ENCODE measurements at regions not wholly inside any gene's neighbourhood (a gene's known extent, or its start where the extent isn't known, plus 50 kb on each side); places are given as distances from the start of the nearest gene placed in this dataset.

GRCh38 chr13:76168661-76169060 is 532.5 kb downstream of the LMO7 start:
- DNase-seq (ENCODE audit: low read depth) = no peak
- TF ChIP-seq CTCF (IDR thresholded peaks at IDR 0.05; ENCODE audit: insufficient read depth, low read depth, low read length, missing control alignments) = no peak
- no peak overlapping the region for H3K4me3 ChIP-seq (ENCODE audit: low read depth, low read length)

DNA sequence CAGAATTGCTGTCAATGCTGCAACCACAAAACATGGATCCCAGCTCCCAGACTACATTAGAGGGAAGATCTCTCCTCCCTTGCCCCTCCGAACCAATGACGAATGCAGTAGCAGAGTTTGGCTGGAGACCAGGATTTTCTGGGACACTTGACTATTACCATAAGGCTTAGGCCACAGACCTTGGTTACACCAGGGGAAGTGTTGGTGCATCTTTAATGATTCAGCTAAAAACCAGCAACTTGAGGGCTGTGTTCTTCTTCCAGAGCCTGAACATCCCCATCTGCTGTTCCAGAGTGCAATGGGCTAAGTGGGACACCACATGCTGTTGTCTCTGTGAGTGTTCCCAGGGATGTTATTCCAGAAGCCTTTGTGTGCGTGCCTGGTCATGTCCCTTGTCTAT is 528.2 kb downstream of the LMO7 start:
- no peak for TF ChIP-seq CTCF (IDR thresholded peaks at IDR 0.05; ENCODE audit: insufficient read depth, low read depth, low read length, missing control alignments)
- no peak for DNase-seq (ENCODE audit: low read depth)
- no peak overlapping the region for H3K4me3 ChIP-seq (ENCODE audit: low read depth, low read length)

- no peak overlapping the region for H3K4me3 ChIP-seq (ENCODE audit: low read depth, low read length)
- TF ChIP-seq CTCF (IDR thresholded peaks at IDR 0.05; ENCODE audit: insufficient read depth, low read depth, low read length, missing control alignments) = no peak
- DNase-seq (ENCODE audit: low read depth) = no peak
Observed at GRCh38 chr13:76163761-76164160, 527.6 kb downstream of the LMO7 start.

DNA sequence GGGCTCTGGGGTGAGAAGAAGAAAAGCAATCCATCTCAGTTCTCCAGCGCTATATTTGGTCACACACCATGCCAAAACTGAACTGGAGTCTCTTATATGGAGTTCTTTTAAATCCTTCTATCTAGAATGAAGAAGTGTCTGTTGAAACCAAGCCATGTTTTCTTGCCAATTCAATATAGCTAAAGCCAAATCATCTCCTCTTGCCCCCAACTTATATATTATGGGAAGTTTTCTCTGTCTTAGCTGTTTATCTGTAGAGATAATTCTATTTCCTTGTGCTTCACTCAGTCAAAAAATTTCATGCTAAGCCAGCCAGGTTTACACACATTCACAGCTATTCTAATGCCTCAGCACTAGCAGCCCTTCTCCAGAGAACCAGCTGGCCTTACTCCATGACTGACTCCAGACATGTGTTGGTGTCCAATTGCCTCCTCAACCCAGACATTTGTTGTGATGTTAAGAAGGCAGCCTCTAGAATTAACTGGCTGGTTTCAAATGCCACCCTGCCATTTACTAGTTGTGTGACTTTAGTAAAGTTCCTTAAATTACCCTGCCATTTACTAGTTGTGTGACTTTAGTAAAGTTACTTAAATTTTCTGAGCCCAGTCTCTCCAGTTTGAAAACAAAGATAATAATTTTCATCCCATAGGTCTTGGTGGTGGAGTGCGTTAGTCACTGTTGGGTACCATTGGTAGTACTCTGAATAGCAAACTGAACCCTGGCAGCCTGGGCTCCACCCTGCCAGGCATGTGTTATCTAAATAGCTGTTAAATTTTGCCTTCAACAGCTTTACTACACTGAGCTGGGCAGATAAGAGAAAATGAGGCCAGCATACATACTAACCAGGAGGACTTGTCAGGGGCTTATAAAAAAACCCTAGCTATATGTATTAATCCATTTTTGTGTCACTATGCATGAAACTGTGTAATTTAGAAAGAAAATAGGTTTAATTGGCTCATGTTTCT is 525.1 kb downstream of the LMO7 start:
- H3K4me3 ChIP-seq (ENCODE audit: low read depth, low read length) = no peak overlapping the region
- DNase-seq (ENCODE audit: low read depth) = no peak
- no peak for TF ChIP-seq CTCF (IDR thresholded peaks at IDR 0.05; ENCODE audit: insufficient read depth, low read depth, low read length, missing control alignments)

GRCh38 chr13:76160506-76160905 is 524.4 kb downstream of the LMO7 start:
- no peak for TF ChIP-seq CTCF (IDR thresholded peaks at IDR 0.05; ENCODE audit: insufficient read depth, low read depth, low read length, missing control alignments)
- H3K4me3 ChIP-seq (ENCODE audit: low read depth, low read length) = no peak overlapping the region
- DNase-seq (ENCODE audit: low read depth) = no peak

DNA sequence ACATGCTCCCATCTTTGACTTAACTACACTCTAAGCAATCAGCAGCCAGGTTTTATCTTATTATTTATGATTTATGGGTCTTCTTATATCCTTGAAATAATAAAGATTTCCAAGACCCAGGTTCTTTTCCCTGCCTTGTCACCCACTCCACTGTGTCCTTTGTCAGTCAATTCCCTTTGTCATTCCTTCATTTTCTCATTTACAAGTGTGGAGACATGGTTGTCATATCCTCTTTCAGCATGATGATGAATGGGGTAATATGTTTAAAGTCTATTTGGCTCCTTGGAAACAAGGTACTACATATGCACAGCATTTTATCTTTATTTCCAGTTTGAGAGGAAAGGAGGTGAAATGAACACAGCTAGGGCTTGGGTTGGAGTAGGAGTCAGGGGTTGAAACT is 521.8 kb downstream of the LMO7 start:
- TF ChIP-seq CTCF (IDR thresholded peaks at IDR 0.05; ENCODE audit: insufficient read depth, low read depth, low read length, missing control alignments) = no peak
- no peak for DNase-seq (ENCODE audit: low read depth)
- no peak overlapping the region for H3K4me3 ChIP-seq (ENCODE audit: low read depth, low read length)

All from GM12865 (cell line).